Progenitor cell of endocrine pancreas (in vitro differentiated cells): ENCODE measurements at regions not wholly inside any gene's neighbourhood (a gene's known extent, or its start where the extent isn't known, plus 50 kb on each side); places are given as distances from the start of the nearest gene placed in this dataset.
"Not testable (repeated sequence)": the region's sequence is repeated elsewhere in the genome, so short reads cannot be mapped to it uniquely, and the experiment has no call there.

ENCODE experiments used
- DNase-seq: peaks from one replicate; pipeline ENCODE4 v3.0.0; 2021; ENCODE audit warnings: low spot score; ENCODE audit not compliant: unreplicated experiment
- H3K27ac Mint-ChIP-seq: 2 replicates; pipeline ENCODE4 v1.8.0; 2021; ENCODE audit warnings: mild to moderate bottlenecking, moderate library complexity, mixed read lengths
- H3K27me3 Mint-ChIP-seq: 2 replicates; pipeline ENCODE4 v1.8.0; 2021; ENCODE audit warnings: mixed read lengths
- H3K36me3 Mint-ChIP-seq: 2 replicates; pipeline ENCODE4 v1.8.0; 2022; ENCODE audit warnings: mixed read lengths; ENCODE audit not compliant: insufficient read depth
- H3K4me1 Mint-ChIP-seq: 2 replicates; pipeline ENCODE4 v1.8.0; 2021; ENCODE audit warnings: low read depth, mixed read lengths
- H3K4me3 Mint-ChIP-seq: 2 replicates; pipeline ENCODE4 v1.8.0; 2021; ENCODE audit warnings: low read depth, mild to moderate bottlenecking, moderate library complexity, mixed read lengths
- H3K9me3 Mint-ChIP-seq: 2 replicates; pipeline ENCODE4 v1.8.0; 2021; ENCODE audit warnings: low read depth, mixed read lengths
- TF ChIP-seq, protein P1 (sequence below): fragments of 200-600 bp; sonication (generic); IDR thresholded peaks from one replicate; pipeline ENCODE4 v1.5.0; 2021; ENCODE audit warnings: antibody characterized with exemption, mild to moderate bottlenecking; ENCODE audit not compliant: unreplicated experiment

DNA sequence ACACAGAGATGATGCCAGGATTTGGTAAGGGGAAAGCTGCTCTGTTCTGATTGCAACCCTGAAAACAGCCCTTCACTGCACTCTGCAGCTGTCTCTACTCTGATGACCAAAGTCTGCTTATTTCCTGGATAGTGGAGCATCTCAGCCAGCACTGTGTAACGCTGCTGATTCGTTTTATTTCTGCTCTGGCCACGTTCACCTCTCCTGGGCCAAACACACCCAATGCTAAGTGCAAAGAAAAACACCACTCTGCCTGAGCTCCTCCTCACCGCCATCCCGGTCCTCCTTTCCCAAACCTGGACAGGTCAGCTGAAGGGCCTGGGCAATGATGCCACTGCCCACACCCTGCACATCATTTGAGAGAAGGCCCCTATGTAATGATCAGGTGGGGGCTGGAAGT lies 529.3 kb upstream of the B3GAT1 start:
- peaks cover 5% of the 10 kb centered on the region for H3K4me1 Mint-ChIP-seq
- H3K27ac Mint-ChIP-seq, result no peak overlapping the region
- no peaks in the 10 kb centered on the region for H3K36me3 Mint-ChIP-seq
- no peak overlapping the region for H3K4me3 Mint-ChIP-seq
- peaks cover 20% of the 10 kb centered on the region for H3K27me3 Mint-ChIP-seq
- TF ChIP-seq, protein P1, sequence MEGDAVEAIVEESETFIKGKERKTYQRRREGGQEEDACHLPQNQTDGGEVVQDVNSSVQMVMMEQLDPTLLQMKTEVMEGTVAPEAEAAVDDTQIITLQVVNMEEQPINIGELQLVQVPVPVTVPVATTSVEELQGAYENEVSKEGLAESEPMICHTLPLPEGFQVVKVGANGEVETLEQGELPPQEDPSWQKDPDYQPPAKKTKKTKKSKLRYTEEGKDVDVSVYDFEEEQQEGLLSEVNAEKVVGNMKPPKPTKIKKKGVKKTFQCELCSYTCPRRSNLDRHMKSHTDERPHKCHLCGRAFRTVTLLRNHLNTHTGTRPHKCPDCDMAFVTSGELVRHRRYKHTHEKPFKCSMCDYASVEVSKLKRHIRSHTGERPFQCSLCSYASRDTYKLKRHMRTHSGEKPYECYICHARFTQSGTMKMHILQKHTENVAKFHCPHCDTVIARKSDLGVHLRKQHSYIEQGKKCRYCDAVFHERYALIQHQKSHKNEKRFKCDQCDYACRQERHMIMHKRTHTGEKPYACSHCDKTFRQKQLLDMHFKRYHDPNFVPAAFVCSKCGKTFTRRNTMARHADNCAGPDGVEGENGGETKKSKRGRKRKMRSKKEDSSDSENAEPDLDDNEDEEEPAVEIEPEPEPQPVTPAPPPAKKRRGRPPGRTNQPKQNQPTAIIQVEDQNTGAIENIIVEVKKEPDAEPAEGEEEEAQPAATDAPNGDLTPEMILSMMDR, result no peak
- no peaks in the 10 kb centered on the region for H3K9me3 Mint-ChIP-seq
- no peak for DNase-seq

DNA sequence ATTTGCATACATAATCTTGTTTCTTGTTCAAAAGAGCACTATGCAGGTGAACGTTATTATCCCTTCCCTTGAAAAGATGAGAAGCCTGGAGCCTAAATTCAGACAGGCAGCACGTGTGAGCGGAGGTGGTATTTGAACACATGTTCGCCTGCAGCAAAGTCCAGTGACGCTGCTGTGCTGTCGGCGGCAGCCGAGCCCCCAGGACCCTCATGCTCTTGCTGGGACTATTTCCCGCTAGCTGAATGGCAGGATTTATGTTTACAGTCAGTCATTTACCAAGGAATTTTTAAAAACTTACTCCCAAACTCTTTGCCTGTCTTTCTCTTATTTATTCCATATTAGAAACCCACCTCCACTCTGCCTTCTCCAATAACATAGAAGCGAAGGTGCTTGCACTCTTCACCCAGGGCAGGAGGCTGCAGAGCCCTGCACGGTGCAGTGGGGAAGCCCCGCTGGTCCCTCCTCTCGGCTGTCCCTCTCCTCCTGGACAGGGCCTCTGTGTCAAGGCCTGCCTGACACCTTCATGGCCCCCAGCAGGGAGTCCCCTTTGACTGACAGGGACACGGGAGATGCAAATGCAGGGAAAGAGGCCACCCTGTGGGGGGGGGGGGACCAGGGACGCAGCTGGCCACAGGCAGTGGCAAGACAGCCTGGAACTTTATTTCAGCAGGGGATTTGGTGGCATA lies 528.5 kb upstream of the B3GAT1 start:
- Mint-ChIP-seq H3K9me3 (no peaks in the 10 kb centered on the region), H3K4me3 (no peak overlapping the region), H3K27ac (no peak overlapping the region), H3K36me3 (no peaks in the 10 kb centered on the region), H3K27me3 (peaks cover 19% of the 10 kb centered on the region), H3K4me1 (peaks cover 5% of the 10 kb centered on the region)
- TF ChIP-seq, protein P1, result no peak
- DNase-seq, result no peak

DNA sequence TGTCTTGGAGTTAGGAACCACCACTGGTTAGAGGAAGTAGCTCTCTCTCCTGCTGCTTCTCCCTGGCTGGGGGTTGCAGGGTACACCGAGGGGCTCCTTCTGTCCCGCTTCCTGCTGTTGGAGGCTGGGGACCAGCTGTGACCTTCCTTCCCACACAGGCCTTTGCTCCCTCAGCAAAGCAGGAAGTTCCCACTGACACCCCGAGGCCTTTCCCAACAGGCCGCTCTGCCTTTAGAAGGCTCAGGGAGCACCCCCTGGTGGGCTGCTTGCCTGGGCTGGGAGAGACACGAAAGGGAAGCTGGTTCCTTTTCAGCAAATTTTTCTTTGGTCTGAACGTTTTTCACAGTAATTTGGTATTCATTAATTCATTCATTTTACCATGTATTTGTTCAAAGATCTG lies 527.9 kb upstream of the B3GAT1 start:
- DNase-seq, result peak; percentile 30
- Mint-ChIP-seq H3K36me3 (no peaks in the 10 kb centered on the region), H3K27ac (no peak overlapping the region), H3K9me3 (no peaks in the 10 kb centered on the region), H3K4me1 (peaks cover 5% of the 10 kb centered on the region), H3K4me3 (no peak overlapping the region), H3K27me3 (peaks cover 20% of the 10 kb centered on the region)
- TF ChIP-seq, protein P1, result peak; percentile 66

- H3K4me3 Mint-ChIP-seq, result no peak overlapping the region
- peaks cover 17% of the 10 kb centered on the region for H3K27me3 Mint-ChIP-seq
- no peak overlapping the region for H3K27ac Mint-ChIP-seq
- H3K4me1 Mint-ChIP-seq, result peaks cover 5% of the 10 kb centered on the region
- no peaks in the 10 kb centered on the region for H3K36me3 Mint-ChIP-seq
- TF ChIP-seq, protein P1, result no peak
- H3K9me3 Mint-ChIP-seq, result no peaks in the 10 kb centered on the region
- DNase-seq, result no peak
Observed at GRCh38 chr11:134939031-134939430, 527.0 kb upstream of the B3GAT1 start.

DNA sequence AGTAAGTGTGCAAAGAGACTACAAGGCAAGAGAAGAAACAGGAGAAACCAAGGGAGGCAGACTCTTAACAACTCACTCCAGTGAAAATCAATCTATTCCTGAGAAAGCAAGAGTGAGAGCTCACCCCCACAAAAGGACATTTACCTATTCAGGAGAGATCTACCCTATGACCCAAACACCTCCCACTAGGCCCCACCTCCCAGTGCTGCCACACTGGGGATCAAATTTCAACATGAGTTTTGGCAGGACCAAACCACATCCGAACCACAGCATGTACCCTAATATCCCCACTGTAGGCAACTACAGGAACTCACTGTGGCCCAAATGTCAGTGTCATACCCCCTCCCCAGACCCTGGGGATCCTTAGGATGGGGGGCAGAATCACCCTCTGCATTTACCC lies 526.2 kb upstream of the B3GAT1 start:
- TF ChIP-seq, protein P1, result no peak
- Mint-ChIP-seq H3K27ac (no peak overlapping the region), H3K36me3 (no peaks in the 10 kb centered on the region), H3K4me1 (peaks cover 5% of the 10 kb centered on the region), H3K4me3 (no peak overlapping the region), H3K9me3 (no peaks in the 10 kb centered on the region), H3K27me3 (peaks cover 17% of the 10 kb centered on the region)
- no peak for DNase-seq

- DNase-seq, H3K9me3 Mint-ChIP-seq, H3K27ac Mint-ChIP-seq, H3K36me3 Mint-ChIP-seq, H3K4me1 Mint-ChIP-seq, H3K4me3 Mint-ChIP-seq: not testable (repeated sequence)
- H3K27me3 Mint-ChIP-seq, result peaks cover 16% of the 10 kb centered on the region
Observed at GRCh38 chr11:134937193-134937592, 525.2 kb upstream of the B3GAT1 start.
